IMR-90 (cell line): ENCODE measurements at regions not wholly inside any gene's neighbourhood (a gene's known extent, or its start where the extent isn't known, plus 50 kb on each side); places are given as distances from the start of the nearest gene placed in this dataset.

Source experiments
- ATAC-seq: fragments of 200-7000 bp; cut with Tn5 transposase; 2 replicates; pipeline ENCODE4 v1.9.1; 2020; ENCODE audit warnings: low read depth, mild to moderate bottlenecking, moderate library complexity
- BruUV-seq: library from RNA; stranded (reverse); fragments of 400-500 nt; replicated peaks from 2 replicates; lab custom pipeline; 2021; lab: Mats Ljungman, UMichigan
- CTCF ChIA-PET: fragments of 300-600 bp; formaldehyde crosslinking; extraction: SDS; loops from one replicate; lab custom pipeline; 2021; ENCODE audit warnings: antibody characterized with exemption; lab: Yijun Ruan, JAX
- POLR2A ChIA-PET: fragments of 300-600 bp; sonication (Branson Sonifier 250); formaldehyde crosslinking; loops from one replicate; lab custom pipeline; 2022; ENCODE audit warnings: antibody characterized with exemption; ENCODE audit not compliant: unreplicated experiment; lab: Charles Lee
- DNase-seq: peaks from one replicate; pipeline ENCODE4 v3.0.0; 2013
- H2AFZ ChIP-seq: replicated peaks from 2 replicates; pipeline ENCODE3; 2013; ENCODE audit warnings: low read length, mild to moderate bottlenecking; ENCODE audit not compliant: poor library complexity
- H2AK5ac ChIP-seq: 2 replicates; pipeline ENCODE4 v1.6.1; 2013; ENCODE audit warnings: low read depth, low read length, inconsistent platforms
- H2AK9ac ChIP-seq: replicated peaks from 2 replicates; pipeline ENCODE3; 2013; ENCODE audit warnings: mild to moderate bottlenecking, low read depth, low read length, moderate library complexity; ENCODE audit not compliant: poor library complexity
- H2BK120ac ChIP-seq: 2 replicates; pipeline ENCODE4 v1.6.1; 2013; ENCODE audit warnings: low read depth, low read length, inconsistent platforms
- H2BK15ac ChIP-seq: 3 replicates; pipeline ENCODE4 v1.6.1; 2013; ENCODE audit warnings: low read depth, low read length, inconsistent platforms
- H2BK20ac ChIP-seq: 2 replicates; pipeline ENCODE4 v1.6.1; 2013; ENCODE audit warnings: low read depth, mild to moderate bottlenecking, inconsistent platforms, low read length, moderate library complexity
- H2BK5ac ChIP-seq: 2 replicates; pipeline ENCODE4 v1.6.1; 2013; ENCODE audit warnings: mild to moderate bottlenecking, low read depth, low read length, inconsistent platforms; ENCODE audit not compliant: poor library complexity, severe bottlenecking
- H3K14ac ChIP-seq: replicated peaks from 2 replicates; pipeline ENCODE4 v1.6.1; 2013; ENCODE audit warnings: low read depth, low read length, inconsistent platforms
- H3K18ac ChIP-seq: 2 replicates; pipeline ENCODE4 v1.6.1; 2013; ENCODE audit warnings: low read depth, low read length, control low read depth
- H3K23ac ChIP-seq: 2 replicates; pipeline ENCODE4 v1.6.1; 2013; ENCODE audit warnings: low read depth, low read length, inconsistent platforms
- H3K27ac ChIP-seq: 2 replicates; pipeline ENCODE4 v1.5.1; 2013; ENCODE audit warnings: mild to moderate bottlenecking, control low read depth, low read length; ENCODE audit not compliant: insufficient read depth
- H3K27me3 ChIP-seq: 2 replicates; pipeline ENCODE4 v1.6.1; 2013; ENCODE audit warnings: low read length; ENCODE audit not compliant: control insufficient read depth, insufficient read depth
- H3K36me3 ChIP-seq: 2 replicates; pipeline ENCODE4 v1.6.1; 2013; ENCODE audit warnings: low read length, mixed read lengths; ENCODE audit not compliant: control insufficient read depth, insufficient read depth
- H3K4ac ChIP-seq: 2 replicates; pipeline ENCODE4 v1.6.1; 2013; ENCODE audit warnings: low read depth, low read length, inconsistent platforms
- H3K4me1 ChIP-seq: 2 replicates; pipeline ENCODE4 v1.6.1; 2013; ENCODE audit warnings: low read length, mixed read lengths; ENCODE audit not compliant: control insufficient read depth, insufficient read depth
- H3K4me2 ChIP-seq: 2 replicates; pipeline ENCODE4 v1.6.1; 2013; ENCODE audit warnings: low read depth, mild to moderate bottlenecking, control low read depth, low read length, moderate library complexity
- H3K4me3 ChIP-seq: 2 replicates; pipeline ENCODE4 v1.5.1; 2013; ENCODE audit warnings: low read depth, mild to moderate bottlenecking, control low read depth, low read length, moderate library complexity; ENCODE audit not compliant: insufficient read depth
- H3K56ac ChIP-seq: 2 replicates; pipeline ENCODE4 v1.6.1; 2013; ENCODE audit warnings: low read length, inconsistent platforms; ENCODE audit not compliant: insufficient read depth; ENCODE audit errors: extremely low read depth
- H3K79me1 ChIP-seq, 2 experiments: 2 replicates each; pipeline ENCODE4 v1.6.1; 2013; ENCODE audit warnings: low read length in 2 of 2, inconsistent platforms in 1 of 2, low read depth in 1 of 2
- H3K9ac ChIP-seq: 2 replicates; pipeline ENCODE4 v1.6.1; 2013; ENCODE audit warnings: low read depth, low read length, control low read depth
- H3K9me1 ChIP-seq: 2 replicates; pipeline ENCODE4 v1.6.1; 2013; ENCODE audit warnings: low read length, inconsistent platforms; ENCODE audit not compliant: insufficient read depth
- H3K9me3 ChIP-seq: 2 replicates; pipeline ENCODE4 v1.6.1; 2013; ENCODE audit warnings: low read length; ENCODE audit not compliant: control insufficient read depth, insufficient read depth
- H4K20me1 ChIP-seq: 2 replicates; pipeline ENCODE4 v1.6.1; 2013; ENCODE audit warnings: low read length, inconsistent platforms; ENCODE audit not compliant: insufficient read depth
- H4K5ac ChIP-seq: 2 replicates; pipeline ENCODE4 v1.6.1; 2013; ENCODE audit warnings: mild to moderate bottlenecking, low read depth, low read length, control low read depth
- H4K8ac ChIP-seq, 2 experiments: 2 replicates each; pipeline ENCODE4 v1.6.1; 2013; ENCODE audit warnings: low read depth in 2 of 2, low read length in 2 of 2, control low read depth in 1 of 2, inconsistent platforms in 1 of 2
- H4K91ac ChIP-seq: 2 replicates; pipeline ENCODE4 v1.6.1; 2013; ENCODE audit warnings: low read depth, low read length, inconsistent platforms; ENCODE audit not compliant: insufficient read depth
- BHLHE40 ChIP-seq: fragments of 150-350 bp; IDR thresholded peaks from 2 replicates; pipeline ENCODE4 v1.6.1; 2016; ENCODE audit warnings: mild to moderate bottlenecking, low read depth, low read length
- CEBPB ChIP-seq: IDR thresholded peaks from 2 replicates; pipeline ENCODE4 v1.6.1; 2012; ENCODE audit warnings: low read depth, low read length, improper control_type of control experiment
- CTCF ChIP-seq: conservative IDR thresholded peaks from 2 replicates; pipeline ENCODE4 v1.5.1; 2012; ENCODE audit warnings: mild to moderate bottlenecking, low read depth, low read length, improper control_type of control experiment
- FOS ChIP-seq: fragments of 150-350 bp; IDR thresholded peaks from 2 replicates; pipeline ENCODE4 v1.6.1; 2016; ENCODE audit warnings: low read depth, low read length
- MAZ ChIP-seq: IDR thresholded peaks from 2 replicates; pipeline ENCODE4 v1.6.1; 2012; ENCODE audit warnings: low read depth, mild to moderate bottlenecking, low read length, improper control_type of control experiment, moderate library complexity, borderline replicate concordance
- NFE2L2 ChIP-seq: fragments of 150-350 bp; IDR thresholded peaks from 2 replicates; pipeline ENCODE4 v1.6.1; 2016; ENCODE audit warnings: low read depth, mild to moderate bottlenecking, low read length
- POLR2A ChIP-seq: IDR thresholded peaks from 2 replicates; pipeline ENCODE4 v1.6.1; 2012; ENCODE audit warnings: mild to moderate bottlenecking, low read depth, low read length
- RAD21 ChIP-seq: IDR thresholded peaks from 2 replicates; pipeline ENCODE4 v1.6.1; 2012; ENCODE audit warnings: low read length, improper control_type of control experiment
- RCOR1 ChIP-seq: IDR thresholded peaks from 2 replicates; pipeline ENCODE4 v1.6.1; 2012; ENCODE audit warnings: mild to moderate bottlenecking, low read length, improper control_type of control experiment; ENCODE audit not compliant: insufficient replicate concordance
- RFX5 ChIP-seq: IDR thresholded peaks from 2 replicates; pipeline ENCODE4 v1.8.0; 2012; ENCODE audit warnings: low read depth, mild to moderate bottlenecking, low read length, moderate library complexity
- SMC3 ChIP-seq: fragments of 150-350 bp; IDR thresholded peaks from 2 replicates; pipeline ENCODE4 v1.6.1; 2016; ENCODE audit warnings: low read depth, mild to moderate bottlenecking, antibody characterized with exemption, low read length, moderate library complexity
- USF2 ChIP-seq: fragments of 150-350 bp; IDR thresholded peaks from 2 replicates; pipeline ENCODE4 v1.6.1; 2017; ENCODE audit warnings: mild to moderate bottlenecking, antibody characterized with exemption, low read length, low read depth
- WGBS, 2 experiments: methylation state at CpG; one replicate each; pipeline versions ENCODE4 v1.1.5 to v1.1.7; 2013; ENCODE audit warnings: missing lambda C conversion rate in 2 of 2; ENCODE audit not compliant: insufficient read length in 1 of 2; ENCODE audit errors: extremely low coverage in 2 of 2; 5-methylcytosine and 5-hydroxymethylcytosine counted together
- dilution Hi-C: fragments of 300-500 bp; cut with HindIII; formaldehyde crosslinking; loops from one replicate; pipeline ENCODE4 v1.14.3; 2018; ENCODE audit warnings: low sequenced_read_pairs; ENCODE audit not compliant: unreplicated experiment
- in situ Hi-C: fragments of 300-500 bp; cut with MboI; formaldehyde crosslinking; loops from 3 replicates; pipeline ENCODE4 v1.14.3; 2019; ENCODE audit warnings: low sequenced_read_pairs, inconsistent platforms, mixed read lengths
- intact Hi-C: fragments of 100-400 bp; cut with micrococcal nuclease; formaldehyde crosslinking; loops from 2 replicates; pipeline ENCODE4 v1.10.0; 2022

- DNase-seq (no peak), ATAC-seq (no peak)
- no peaks in the 10 kb centered on the region for H4K20me1 ChIP-seq
- H3K4me2 ChIP-seq = no peak overlapping the region
- no peak overlapping the region for H3K4ac ChIP-seq
- no peaks in the 10 kb centered on the region for H3K79me1 ChIP-seq
- no peak overlapping the region for H2AK9ac ChIP-seq
- no peaks in the 10 kb centered on the region for H3K27me3 ChIP-seq
- H4K91ac ChIP-seq = no peak overlapping the region
- H2BK20ac ChIP-seq = no peak overlapping the region
- no peak overlapping the region for H3K56ac ChIP-seq
- BruUV-seq = no TSS peak
- H3K23ac ChIP-seq = no peak overlapping the region
- H3K9me1 ChIP-seq = no peaks in the 10 kb centered on the region
- H2AFZ ChIP-seq = no peak overlapping the region
- H4K8ac ChIP-seq = no peak overlapping the region
- no peaks in the 10 kb centered on the region for H3K36me3 ChIP-seq
- no peak overlapping the region for H3K4me3 ChIP-seq
- H3K27ac ChIP-seq = no peak overlapping the region
- no peak overlapping the region for H3K18ac ChIP-seq
- intact Hi-C loops = no loop called here
- no CpG with 5 or more reads among the region's 1 CpG for WGBS, 2 experiments
- H3K9ac ChIP-seq = no peak overlapping the region
- H3K14ac ChIP-seq = no peak overlapping the region
- H2BK15ac ChIP-seq = no peak overlapping the region
- no peak overlapping the region for H2BK5ac ChIP-seq
- no peak overlapping the region for H2AK5ac ChIP-seq
- in situ Hi-C loops = no loop called here
- H2BK120ac ChIP-seq = no peak overlapping the region
- dilution Hi-C loops = no loop called here
- H3K9me3 ChIP-seq = peaks cover 13% of the 10 kb centered on the region
- ChIA-PET CTCF (no interaction called here), POLR2A (no interaction called here)
- no peaks in the 10 kb centered on the region for H3K4me1 ChIP-seq
- H4K5ac ChIP-seq = no peak overlapping the region
- TF ChIP-seq CTCF (no peak), FOS (no peak), SMC3 (no peak), MAZ (no peak), RAD21 (no peak), USF2 (no peak), RFX5 (no peak), BHLHE40 (no peak), NFE2L2 (no peak), POLR2A (no peak), RCOR1 (no peak), CEBPB (no peak)
Measured at GRCh38 chr6:62707914-62708313, 421.9 kb upstream of the KHDRBS2 start.
